NCI-H2171 (cell line): ENCODE measurements at regions not wholly inside any gene's neighbourhood (a gene's known extent, or its start where the extent isn't known, plus 50 kb on each side); places are given as distances from the start of the nearest gene placed in this dataset.
"Not testable (repeated sequence)": the region's sequence is repeated elsewhere in the genome, so short reads cannot be mapped to it uniquely, and the experiment has no call there.

ENCODE experiments used
- DNase-seq: peaks from one replicate; lab custom pipeline; 2025; lab: John Stamatoyannopoulos, UW

DNA sequence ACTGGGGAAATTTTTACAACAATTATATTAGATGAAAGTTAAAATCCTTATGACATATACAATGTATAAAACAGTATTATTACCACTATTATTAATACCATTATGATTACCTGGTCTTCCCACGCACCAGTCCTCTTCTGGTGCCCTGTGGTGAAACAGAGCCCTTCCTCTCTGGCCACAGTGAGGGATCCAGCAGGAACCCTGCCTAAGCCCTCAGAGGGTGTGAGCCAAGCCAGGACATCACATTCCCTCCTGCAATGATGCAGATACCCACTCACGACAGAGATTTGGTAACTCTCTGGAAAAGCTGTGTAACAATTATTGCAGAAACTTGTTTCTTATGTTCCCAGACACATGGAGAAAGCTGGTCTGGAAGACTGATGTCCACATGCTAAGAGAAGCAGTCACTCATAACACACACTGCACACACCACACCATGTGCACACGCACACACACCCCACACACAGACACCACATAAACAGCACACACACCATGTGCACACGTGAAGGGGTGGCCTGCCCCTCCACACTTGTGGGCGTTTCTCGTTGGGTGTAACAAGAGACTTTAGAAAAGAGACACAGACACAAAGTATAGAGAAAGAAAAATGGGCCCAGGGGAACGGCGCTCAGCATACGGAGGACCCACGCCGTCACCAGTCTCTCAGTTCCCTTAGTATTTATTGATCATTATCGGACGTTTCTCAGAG, 1373.8 kb upstream of the DEFB115 start:
- DNase-seq = not testable (repeated sequence)

DNA sequence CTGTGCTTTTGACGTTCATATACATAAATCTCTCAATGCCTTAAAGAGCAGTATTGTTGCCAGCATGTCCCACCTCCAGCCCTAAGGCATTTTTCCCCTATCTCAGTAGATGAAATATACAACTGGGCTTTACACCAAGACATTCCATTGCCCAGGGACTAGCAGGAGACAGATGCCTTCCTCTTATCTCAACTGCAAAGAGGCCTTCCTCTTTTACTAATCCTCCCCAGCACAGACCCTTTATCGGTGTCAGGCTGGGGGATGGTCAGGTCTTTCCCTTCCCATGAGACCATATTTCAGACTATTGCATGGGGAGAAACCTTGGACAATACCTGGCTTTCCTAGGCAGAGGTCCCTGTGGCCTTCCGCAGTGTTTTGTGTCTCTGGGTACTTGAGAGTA, 1373.1 kb upstream of the DEFB115 start:
- not testable (repeated sequence) for DNase-seq

DNA sequence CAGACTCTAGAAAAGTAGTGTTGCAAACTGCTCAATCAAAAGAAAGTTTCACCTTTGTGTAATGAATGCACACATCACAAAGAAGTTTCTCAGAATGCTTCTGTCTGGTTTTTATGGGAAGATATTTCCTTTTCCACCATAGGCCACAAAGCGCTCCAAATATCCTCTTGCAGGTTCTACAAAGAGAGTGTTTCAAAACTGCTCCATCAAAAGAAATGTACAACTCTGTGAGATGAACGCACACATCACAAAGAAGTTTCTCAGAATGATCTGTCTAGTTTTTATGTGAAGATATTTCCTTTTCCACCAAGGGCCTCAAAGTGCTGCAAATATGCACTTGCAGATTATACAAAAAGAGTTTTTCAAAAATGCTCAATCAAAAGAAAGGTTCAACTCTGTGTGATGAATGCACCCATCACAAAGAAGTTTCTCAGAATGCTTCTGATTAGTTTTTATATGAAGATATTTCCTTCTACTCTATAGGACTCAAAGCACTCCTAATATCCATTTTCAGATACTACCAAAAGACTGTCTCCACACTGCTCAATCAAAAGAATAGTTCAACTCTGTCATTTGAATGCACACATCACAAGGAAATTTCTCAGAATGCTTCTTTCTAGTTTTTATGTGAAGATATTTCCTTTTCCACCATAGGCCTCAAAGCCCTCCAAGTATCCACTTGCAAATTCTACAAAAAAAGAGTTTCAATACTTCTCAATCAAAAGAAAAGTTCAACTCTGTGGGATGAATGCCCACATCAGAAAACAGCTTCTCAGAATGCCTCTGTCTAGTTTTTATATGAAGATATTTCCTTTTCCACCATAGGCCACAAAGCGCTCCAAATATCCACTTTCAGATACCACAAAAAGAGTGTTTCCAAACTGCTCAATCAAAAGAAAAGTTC, 1371.9 kb upstream of the DEFB115 start:
- DNase-seq = not testable (repeated sequence)

DNA sequence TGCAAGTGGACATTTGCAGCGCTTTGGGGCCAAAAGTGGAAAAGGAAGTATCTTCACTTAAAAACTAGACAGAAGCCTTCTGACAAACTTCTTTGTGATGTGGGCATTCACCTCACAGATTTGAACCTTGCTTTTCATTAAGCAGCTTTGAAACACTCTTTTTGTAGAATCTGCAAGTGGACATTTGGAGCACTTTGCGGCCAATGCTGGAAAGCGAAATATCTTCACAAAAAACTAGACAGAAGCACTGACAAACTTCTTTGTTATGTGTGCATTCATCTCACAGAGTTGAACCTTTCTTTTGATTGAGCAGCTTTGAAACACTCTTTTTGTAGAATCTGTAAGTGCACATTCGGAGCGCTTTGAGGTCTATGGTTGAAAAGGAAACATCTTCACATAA, 1365.9 kb upstream of the DEFB115 start:
- not testable (repeated sequence) for DNase-seq
